Ovary (tissue), 7 donors: ENCODE measurements at regions not wholly inside any gene's neighbourhood (a gene's known extent, or its start where the extent isn't known, plus 50 kb on each side); places are given as distances from the start of the nearest gene placed in this dataset.

Experiments
- DNase-seq, 5 donors: peaks; one replicate each; pipeline ENCODE4 v3.0.0-alpha.2; 2019 to 2020
- H3K27ac ChIP-seq, 2 donors: fragments of 200-600 bp; one replicate each; pipeline versions ENCODE4 v1.5.1 to v1.8.0; 2019 to 2022
- H3K27me3 ChIP-seq: fragments of 200-600 bp; one replicate; pipeline ENCODE4 v1.8.0; 2022
- H3K36me3 ChIP-seq: fragments of 200-600 bp; sonication (generic); one replicate; pipeline ENCODE4 v1.5.1; 2019
- H3K4me1 ChIP-seq: one replicate; pipeline ENCODE4 v1.8.1; 2013; ENCODE audit warnings: mild to moderate bottlenecking, moderate library complexity; ENCODE audit not compliant: insufficient read depth
- H3K4me3 ChIP-seq: fragments of 200-600 bp; sonication (generic); one replicate; pipeline ENCODE4 v1.5.1; 2017
- H3K9me3 ChIP-seq, 2 donors: fragments of 200-600 bp in 1 of 2; sonication (generic) in 1 of 2; one replicate each; pipeline versions ENCODE4 v1.5.1 to v1.8.1; 2013 to 2019; ENCODE audit warnings: mild to moderate bottlenecking in 1 of 2, moderate library complexity in 1 of 2
- CTCF ChIP-seq, 3 donors: fragments of 450-650 bp in 2 of 3; fragments of 200-600 bp in 1 of 3; IDR thresholded peaks; one replicate each; pipeline versions ENCODE4 v1.5.1 to v1.8.0; 2016 to 2022; ENCODE audit warnings: antibody characterized with exemption in 3 of 3, mild to moderate bottlenecking in 1 of 3
- EP300 ChIP-seq: sonication (generic); formaldehyde crosslinking; IDR thresholded peaks from one replicate; pipeline ENCODE4 v1.6.1; 2017; ENCODE audit warnings: antibody characterized with exemption
- POLR2A ChIP-seq: fragments of 450-650 bp; IDR thresholded peaks from one replicate; pipeline ENCODE4 v1.6.1; 2017; ENCODE audit warnings: antibody characterized with exemption, mild to moderate bottlenecking, moderate library complexity
- WGBS, 3 donors: extraction: QIAGEN DNeasy Blood & Tissue Kit in 1 of 3; methylation state at CpG; one replicate each; pipeline versions ENCODE4 v1.1.5 to v1.1.7; 2013 to 2017; 5-methylcytosine and 5-hydroxymethylcytosine counted together
- intact Hi-C, 4 donors: fragments of 100-400 bp; cut with DNase I; formaldehyde crosslinking; loops; one replicate each; pipeline versions ENCODE4 v1.11.0 to v1.15.1; 2022 to 2023
- donor health status: DM: no; HTN: no; CAD: no; lungs with moderate emphysema.
- donor health status: DM: no; HTN: no; CAD: no.
- donor health status: Bipolar disorder and iron deficiency.
- donor health status: DM: no; HTN: no; CAD: no.
- donor health status: DM: yes; HTN: yes; CAD: no.

- H3K36me3 ChIP-seq: no peaks in the 10 kb centered on the region
- H3K4me3 ChIP-seq: no peak overlapping the region
- TF ChIP-seq POLR2A (no peak), EP300 (no peak), CTCF (IDR thresholded peaks at IDR 0.05) (no peak)
- H3K27ac ChIP-seq: no peak overlapping the region
- H3K4me1 ChIP-seq: no peaks in the 10 kb centered on the region
- no peaks in the 10 kb centered on the region for H3K27me3 ChIP-seq
- WGBS, 3 donors: 53 to 64% (median 56%) methylated on average over 3 of the region's 3 CpGs
- no peak for DNase-seq
- intact Hi-C loops: no loop called here
- H3K9me3 ChIP-seq: no peaks in the 10 kb centered on the region
Measured at GRCh38 chr6:101000341-101000740, 119.2 kb upstream of the ASCC3 start.

GRCh38 chr6:101001012-101001411 is 119.9 kb upstream of the ASCC3 start:
- Histone ChIP-seq H3K4me1 (no peaks in the 10 kb centered on the region), H3K27me3 (no peaks in the 10 kb centered on the region), H3K36me3 (no peaks in the 10 kb centered on the region), H3K9me3 (no peaks in the 10 kb centered on the region), H3K4me3 (no peak overlapping the region), H3K27ac (no peak overlapping the region)
- WGBS, 3 donors: 77 to 91% (median 80%) methylated on average over 1 of the region's 1 CpG
- intact Hi-C loops: no loop called here
- no peak for TF ChIP-seq POLR2A
- no peak for TF ChIP-seq EP300
- no peak for TF ChIP-seq CTCF (IDR thresholded peaks at IDR 0.05)
- no peak for DNase-seq

GRCh38 chr6:101001607-101002006 is 120.5 kb upstream of the ASCC3 start:
- TF ChIP-seq POLR2A (no peak), EP300 (no peak), CTCF (IDR thresholded peaks at IDR 0.05) (no peak)
- Histone ChIP-seq H3K27me3 (no peaks in the 10 kb centered on the region), H3K4me3 (no peak overlapping the region), H3K27ac (no peak overlapping the region), H3K9me3 (no peaks in the 10 kb centered on the region), H3K4me1 (no peaks in the 10 kb centered on the region), H3K36me3 (no peaks in the 10 kb centered on the region)
- intact Hi-C loops: no loop called here
- no peak for DNase-seq
- 29 to 45% (median 35%) methylated on average over 1 of the region's 1 CpG for WGBS, 3 donors

- no peaks in the 10 kb centered on the region for H3K4me1 ChIP-seq
- TF ChIP-seq POLR2A: no peak
- no peak for TF ChIP-seq CTCF (IDR thresholded peaks at IDR 0.05)
- H3K36me3 ChIP-seq: no peaks in the 10 kb centered on the region
- no peak overlapping the region for H3K27ac ChIP-seq
- no peaks in the 10 kb centered on the region for H3K27me3 ChIP-seq
- no peak for DNase-seq
- intact Hi-C loops: no loop called here
- H3K4me3 ChIP-seq: no peak overlapping the region
- 95 to 98% (median 97%) methylated on average over 1 of the region's 1 CpG for WGBS, 3 donors
- no peaks in the 10 kb centered on the region for H3K9me3 ChIP-seq
Measured at GRCh38 chr6:101003075-101003474, 121.9 kb upstream of the ASCC3 start.

- H3K4me3 ChIP-seq: no peak overlapping the region
Measured at GRCh38 chr6:101011186-101011585, 130.1 kb upstream of the ASCC3 start.

More at GRCh38 chr6:101011186-101011585, 130.1 kb upstream of the ASCC3 start:
- WGBS, 3 donors: 55 to 70% (median 66%) methylated on average over 2 of the region's 2 CpGs
- Histone ChIP-seq H3K4me1 (no peaks in the 10 kb centered on the region), H3K27ac (no peak overlapping the region), H3K9me3 (no peaks in the 10 kb centered on the region), H3K27me3 (no peaks in the 10 kb centered on the region), H3K36me3 (no peaks in the 10 kb centered on the region)
- no peak for TF ChIP-seq POLR2A
- TF ChIP-seq EP300: no peak
- TF ChIP-seq CTCF (IDR thresholded peaks at IDR 0.05): no peak
- intact Hi-C loops: no loop called here
- DNase-seq: no peak
